Gastroesophageal sphincter (tissue), 3 donors: ENCODE measurements at regions not wholly inside any gene's neighbourhood (a gene's known extent, or its start where the extent isn't known, plus 50 kb on each side); places are given as distances from the start of the nearest gene placed in this dataset.

Experiments used
- EP300 ChIP-seq: sonication (generic); formaldehyde crosslinking; IDR thresholded peaks from one replicate; pipeline ENCODE4 v1.6.1; 2017; ENCODE audit warnings: antibody characterized with exemption, mild to moderate bottlenecking
- POLR2A ChIP-seq, 2 donors: fragments of 450-650 bp; IDR thresholded peaks; one replicate each; pipeline ENCODE4 v1.6.1; 2017; ENCODE audit warnings: antibody characterized with exemption in 2 of 2, mild to moderate bottlenecking in 2 of 2, moderate library complexity in 1 of 2
- TF ChIP-seq, protein P1 (sequence below), 4 experiments: fragments of 200-600 bp in 2 of 4; fragments of 450-650 bp in 2 of 4; sonication (generic) in 1 of 4; IDR thresholded peaks; one replicate each; pipeline ENCODE4 v1.5.1; 2017 to 2019; ENCODE audit warnings: antibody characterized with exemption in 4 of 4, mild to moderate bottlenecking in 2 of 4, moderate library complexity in 2 of 4

DNA sequence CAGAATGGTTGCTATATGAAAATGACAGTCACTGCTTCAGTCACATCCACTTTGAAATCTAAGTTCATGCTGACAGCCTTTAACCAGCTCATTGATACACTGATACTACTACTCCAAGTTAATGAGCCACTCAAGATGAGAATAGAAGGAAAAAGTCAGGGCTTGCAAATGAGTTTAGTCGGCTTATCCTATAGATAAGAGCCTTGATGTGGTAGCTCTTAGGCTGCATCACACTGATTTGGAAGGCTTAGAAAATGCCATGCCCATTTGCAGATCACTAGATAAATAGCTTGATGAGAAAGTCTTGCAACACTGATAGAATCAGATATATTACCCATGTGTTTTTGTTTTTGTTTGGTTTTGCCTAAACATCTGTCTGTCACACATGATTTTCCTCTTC lies 251.4 kb upstream of the ATXN7L3B start:
- no peak for TF ChIP-seq EP300
- TF ChIP-seq, protein P1, sequence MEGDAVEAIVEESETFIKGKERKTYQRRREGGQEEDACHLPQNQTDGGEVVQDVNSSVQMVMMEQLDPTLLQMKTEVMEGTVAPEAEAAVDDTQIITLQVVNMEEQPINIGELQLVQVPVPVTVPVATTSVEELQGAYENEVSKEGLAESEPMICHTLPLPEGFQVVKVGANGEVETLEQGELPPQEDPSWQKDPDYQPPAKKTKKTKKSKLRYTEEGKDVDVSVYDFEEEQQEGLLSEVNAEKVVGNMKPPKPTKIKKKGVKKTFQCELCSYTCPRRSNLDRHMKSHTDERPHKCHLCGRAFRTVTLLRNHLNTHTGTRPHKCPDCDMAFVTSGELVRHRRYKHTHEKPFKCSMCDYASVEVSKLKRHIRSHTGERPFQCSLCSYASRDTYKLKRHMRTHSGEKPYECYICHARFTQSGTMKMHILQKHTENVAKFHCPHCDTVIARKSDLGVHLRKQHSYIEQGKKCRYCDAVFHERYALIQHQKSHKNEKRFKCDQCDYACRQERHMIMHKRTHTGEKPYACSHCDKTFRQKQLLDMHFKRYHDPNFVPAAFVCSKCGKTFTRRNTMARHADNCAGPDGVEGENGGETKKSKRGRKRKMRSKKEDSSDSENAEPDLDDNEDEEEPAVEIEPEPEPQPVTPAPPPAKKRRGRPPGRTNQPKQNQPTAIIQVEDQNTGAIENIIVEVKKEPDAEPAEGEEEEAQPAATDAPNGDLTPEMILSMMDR (IDR thresholded peaks at IDR 0.05), result no peak
- TF ChIP-seq POLR2A (IDR thresholded peaks at IDR 0.05), result no peak
